HG03280 (cell line): ENCODE measurements at regions not wholly inside any gene's neighbourhood (a gene's known extent, or its start where the extent isn't known, plus 50 kb on each side); places are given as distances from the start of the nearest gene placed in this dataset.

ENCODE experiments used
- ATAC-seq: cut with Tn5 transposase; IDR thresholded peaks from one replicate; pipeline ENCODE4 v1.9.1; 2021; ENCODE audit warnings: mild to moderate bottlenecking, moderate library complexity; ENCODE audit not compliant: unreplicated experiment

GRCh38 chr17:63329876-63330275 is 116.2 kb downstream of the CYB561 start:
- no peak for ATAC-seq

GRCh38 chr17:63331301-63332061 is 114.6 kb downstream of the CYB561 start:
- ATAC-seq: no peak

GRCh38 chr17:63332286-63332685 is 113.8 kb downstream of the CYB561 start:
- no peak for ATAC-seq

- no peak for ATAC-seq
These were observed 112.2 kb downstream of the CYB561 start for GRCh38 chr17:63333869-63334268.

GRCh38 chr17:63335831-63336230 is 110.3 kb downstream of the CYB561 start:
- no peak for ATAC-seq

- no peak for ATAC-seq
These were observed 108.5 kb downstream of the CYB561 start for GRCh38 chr17:63337579-63337978.

GRCh38 chr17:63338272-63338671 is 107.8 kb downstream of the CYB561 start:
- ATAC-seq: no peak

- no peak for ATAC-seq
These were observed 104.8 kb downstream of the CYB561 start for GRCh38 chr17:63341276-63341675.

GRCh38 chr17:63344383-63344782 is 101.7 kb downstream of the CYB561 start:
- no peak for ATAC-seq

- no peak for ATAC-seq
These were observed 100.5 kb downstream of the CYB561 start for GRCh38 chr17:63345611-63346010.

GRCh38 chr17:63347475-63347874 is 98.6 kb downstream of the CYB561 start:
- no peak for ATAC-seq

GRCh38 chr17:63349478-63350000 is 96.6 kb downstream of the CYB561 start:
- no peak for ATAC-seq

- no peak for ATAC-seq
These were observed 95.7 kb downstream of the CYB561 start for GRCh38 chr17:63350364-63350763.

- ATAC-seq: no peak
These were observed 91.8 kb downstream of the CYB561 start for GRCh38 chr17:63354256-63354655.

- ATAC-seq: no peak
These were observed 89.8 kb downstream of the CYB561 start for GRCh38 chr17:63356337-63356757.

- no peak for ATAC-seq
These were observed 87.8 kb downstream of the CYB561 start for GRCh38 chr17:63358111-63358839.

GRCh38 chr17:63358956-63359355 is 87.2 kb downstream of the CYB561 start:
- no peak for ATAC-seq

- ATAC-seq: no peak
These were observed 84.9 kb downstream of the CYB561 start for GRCh38 chr17:63361182-63361581.

GRCh38 chr17:63362115-63362514 is 84.0 kb downstream of the CYB561 start:
- no peak for ATAC-seq

GRCh38 chr17:63364387-63364786 is 81.7 kb downstream of the CYB561 start:
- no peak for ATAC-seq

- ATAC-seq: no peak
These were observed 81.2 kb downstream of the CYB561 start for GRCh38 chr17:63364944-63365343.
